ENCODE measurements at regions not wholly inside any gene's neighbourhood (a gene's known extent, or its start where the extent isn't known, plus 50 kb on each side); places are given as distances from the start of the nearest gene placed in this dataset.

GRCh38 chr3:144772372-144772771 is 800.7 kb downstream of the DIPK2A start:
- DNase-seq, result no peak
- H3K36me3 ChIP-seq, result no peaks in the 10 kb centered on the region
- intact Hi-C loops (cut with DNase I), result loop anchor here (5.0 kb wide), 1 partner anchor 800 kb away; the partner anchor contains the start of gene DIPK2A
- no peak overlapping the region for H3K27ac ChIP-seq
- H3K27me3 ChIP-seq, result no peaks in the 10 kb centered on the region
- no peak for TF ChIP-seq POLR2AphosphoS5 (IDR thresholded peaks at IDR 0.05)
- TF ChIP-seq POLR2A (IDR thresholded peaks at IDR 0.05), result no peak
- no peak for TF ChIP-seq EP300 (IDR thresholded peaks at IDR 0.05)
- TF ChIP-seq CTCF (IDR thresholded peaks at IDR 0.05), result no peak
- 87 to 93% methylated on average over 3 of the region's 3 CpGs for WGBS, 2 donors
- H3K9me3 ChIP-seq, result no peaks in the 10 kb centered on the region
- no peaks in the 10 kb centered on the region for H3K4me1 ChIP-seq
- H3K4me3 ChIP-seq, result no peak overlapping the region

- Histone ChIP-seq H3K27me3 (no peaks in the 10 kb centered on the region), H3K4me3 (no peak overlapping the region), H3K4me1 (no peaks in the 10 kb centered on the region), H3K9me3 (no peaks in the 10 kb centered on the region), H3K27ac (no peak overlapping the region), H3K36me3 (no peaks in the 10 kb centered on the region)
- no peak for TF ChIP-seq POLR2A (IDR thresholded peaks at IDR 0.05)
- no peak for TF ChIP-seq CTCF (IDR thresholded peaks at IDR 0.05)
- no peak for TF ChIP-seq POLR2AphosphoS5 (IDR thresholded peaks at IDR 0.05)
- TF ChIP-seq EP300 (IDR thresholded peaks at IDR 0.05), result no peak
- 82 to 83% methylated on average over 4 of the region's 4 CpGs for WGBS, 2 donors
- DNase-seq, result no peak
- intact Hi-C loops (cut with DNase I), result loop anchor here (5.0 kb wide), 1 partner anchor 801 kb away; the partner anchor contains the start of gene DIPK2A
Observed at GRCh38 chr3:144773350-144773749, 801.7 kb downstream of the DIPK2A start.

- DNase-seq, result no peak
- TF ChIP-seq POLR2AphosphoS5 (IDR thresholded peaks at IDR 0.05) (no peak), CTCF (IDR thresholded peaks at IDR 0.05) (no peak), EP300 (IDR thresholded peaks at IDR 0.05) (no peak), POLR2A (IDR thresholded peaks at IDR 0.05) (no peak)
- Histone ChIP-seq H3K4me1 (no peaks in the 10 kb centered on the region), H3K27me3 (no peaks in the 10 kb centered on the region), H3K9me3 (no peaks in the 10 kb centered on the region), H3K36me3 (no peaks in the 10 kb centered on the region), H3K27ac (no peak overlapping the region), H3K4me3 (no peak overlapping the region)
- WGBS, 2 donors, result 78 to 80% methylated on average over 5 of the region's 5 CpGs
- intact Hi-C loops (cut with DNase I), result loop anchor here (5.0 kb wide), 1 partner anchor 803 kb away; the partner anchor contains the start of gene DIPK2A
Observed at GRCh38 chr3:144774897-144775296, 803.3 kb downstream of the DIPK2A start.

GRCh38 chr3:144775551-144775950 is 803.9 kb downstream of the DIPK2A start:
- no peak overlapping the region for H3K27ac ChIP-seq
- TF ChIP-seq POLR2A (IDR thresholded peaks at IDR 0.05), result no peak
- TF ChIP-seq EP300 (IDR thresholded peaks at IDR 0.05), result no peak
- TF ChIP-seq CTCF (IDR thresholded peaks at IDR 0.05), result no peak
- no peak for TF ChIP-seq POLR2AphosphoS5 (IDR thresholded peaks at IDR 0.05)
- H3K4me1 ChIP-seq, result no peaks in the 10 kb centered on the region
- no peak for DNase-seq
- no peaks in the 10 kb centered on the region for H3K27me3 ChIP-seq
- no peak overlapping the region for H3K4me3 ChIP-seq
- no peaks in the 10 kb centered on the region for H3K36me3 ChIP-seq
- intact Hi-C loops (cut with DNase I), result no loop called here
- no peaks in the 10 kb centered on the region for H3K9me3 ChIP-seq

- Histone ChIP-seq H3K9me3 (no peaks in the 10 kb centered on the region), H3K36me3 (no peaks in the 10 kb centered on the region), H3K27me3 (no peaks in the 10 kb centered on the region), H3K4me3 (no peak overlapping the region), H3K4me1 (no peaks in the 10 kb centered on the region), H3K27ac (no peak overlapping the region)
- DNase-seq, result no peak
- intact Hi-C loops (cut with DNase I), result no loop called here
- WGBS, 2 donors, result 72 to 86% methylated on average over 2 of the region's 2 CpGs
- TF ChIP-seq EP300 (IDR thresholded peaks at IDR 0.05), result no peak
- TF ChIP-seq CTCF (IDR thresholded peaks at IDR 0.05), result no peak
- no peak for TF ChIP-seq POLR2AphosphoS5 (IDR thresholded peaks at IDR 0.05)
- no peak for TF ChIP-seq POLR2A (IDR thresholded peaks at IDR 0.05)
Observed at GRCh38 chr3:144777906-144778305, 806.3 kb downstream of the DIPK2A start.

All from sigmoid colon (tissue), 6 donors.